Duodenal mucosa (tissue), 2 donors: ENCODE measurements at regions not wholly inside any gene's neighbourhood (a gene's known extent, or its start where the extent isn't known, plus 50 kb on each side); places are given as distances from the start of the nearest gene placed in this dataset.

Experiments
- H3K27ac ChIP-seq: one replicate; pipeline ENCODE4 v1.7.0; 2013; ENCODE audit warnings: low read depth, low read length
- H3K27me3 ChIP-seq, 2 donors: one replicate each; pipeline ENCODE4 v1.7.0; 2013; ENCODE audit warnings: low read length in 2 of 2, control low read depth in 1 of 2; ENCODE audit not compliant: insufficient read depth in 2 of 2, control insufficient read depth in 1 of 2
- H3K36me3 ChIP-seq, 2 donors: one replicate each; pipeline ENCODE4 v1.7.0; 2013; ENCODE audit warnings: low read length in 2 of 2, control low read depth in 1 of 2; ENCODE audit not compliant: insufficient read depth in 2 of 2, control insufficient read depth in 1 of 2
- H3K4me1 ChIP-seq, 2 donors: one replicate each; pipeline ENCODE4 v1.7.0; 2013; ENCODE audit warnings: low read length in 2 of 2, control low read depth in 1 of 2; ENCODE audit not compliant: insufficient read depth in 2 of 2, control insufficient read depth in 1 of 2
- H3K4me3 ChIP-seq, 2 donors: one replicate each; pipeline ENCODE4 v1.7.0; 2013; ENCODE audit warnings: low read length in 2 of 2, low read depth in 1 of 2
- H3K9ac ChIP-seq, 2 donors: one replicate each; pipeline ENCODE4 v1.7.0; 2013; ENCODE audit warnings: low read length in 2 of 2, low read depth in 1 of 2
- H3K9me3 ChIP-seq, 2 donors: one replicate each; pipeline ENCODE4 v1.7.0; 2013; ENCODE audit warnings: low read length in 2 of 2, control low read depth in 1 of 2; ENCODE audit not compliant: control insufficient read depth in 1 of 2

DNA sequence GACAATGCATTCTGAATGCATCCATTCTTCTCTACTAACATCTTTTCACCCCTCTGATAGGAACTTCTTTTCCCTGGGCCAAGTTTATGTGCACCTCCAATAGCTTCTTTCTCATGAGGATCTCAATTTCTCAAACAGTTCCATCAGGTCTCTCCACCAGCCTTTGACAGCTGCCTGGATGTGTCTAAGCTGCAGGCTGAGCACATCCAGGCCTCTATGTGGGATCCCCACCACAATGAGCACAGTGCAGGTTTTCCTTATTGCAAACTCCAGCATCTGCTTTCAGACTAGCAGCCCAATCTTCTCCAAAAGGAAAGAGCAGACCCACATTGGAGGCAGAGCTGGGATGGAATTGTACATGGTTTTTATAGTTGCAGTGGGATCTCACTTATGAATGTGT, 145.3 kb upstream of the TBX20 start:
- Histone ChIP-seq H3K9ac (no peak overlapping the region), H3K36me3 (no peaks in the 10 kb centered on the region), H3K27me3 (peaks cover 0 to 3% of the 10 kb centered on the region in 2 donors), H3K4me1 (no peaks in the 10 kb centered on the region), H3K4me3 (no peak overlapping the region), H3K9me3 (no peaks in the 10 kb centered on the region), H3K27ac (no peak overlapping the region)

DNA sequence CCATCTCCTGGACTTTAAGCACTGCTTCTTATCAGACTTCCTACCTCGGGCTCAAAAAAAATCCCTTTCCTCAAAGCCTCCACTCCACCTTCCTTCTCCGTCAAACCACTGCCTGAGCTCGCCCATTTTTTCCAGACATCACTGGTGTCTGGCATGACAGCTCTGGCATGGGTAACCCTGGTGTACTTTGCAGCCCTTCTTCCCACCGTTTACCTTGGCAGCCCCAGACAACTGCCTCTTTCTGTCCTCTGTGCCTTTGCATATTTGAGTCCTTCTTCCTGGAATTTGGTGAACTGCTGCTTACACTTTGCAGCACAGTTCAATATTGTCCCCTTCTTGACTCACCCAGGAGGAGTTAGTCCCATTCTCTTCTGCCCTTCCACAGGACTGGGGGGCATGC, 144.6 kb upstream of the TBX20 start:
- Histone ChIP-seq H3K4me3 (no peak overlapping the region), H3K4me1 (no peaks in the 10 kb centered on the region), H3K27ac (no peak overlapping the region), H3K36me3 (no peaks in the 10 kb centered on the region), H3K9ac (no peak overlapping the region), H3K27me3 (peaks cover 0 to 3% of the 10 kb centered on the region in 2 donors), H3K9me3 (no peaks in the 10 kb centered on the region)

GRCh38 chr7:35390146-35390545, 136.2 kb upstream of the TBX20 start:
- H3K4me3 ChIP-seq = no peak overlapping the region
- H3K4me1 ChIP-seq = no peaks in the 10 kb centered on the region
- no peaks in the 10 kb centered on the region for H3K9me3 ChIP-seq
- H3K27ac ChIP-seq = no peak overlapping the region
- H3K27me3 ChIP-seq = no peaks in the 10 kb centered on the region
- H3K36me3 ChIP-seq = no peaks in the 10 kb centered on the region
- H3K9ac ChIP-seq = no peak overlapping the region

DNA sequence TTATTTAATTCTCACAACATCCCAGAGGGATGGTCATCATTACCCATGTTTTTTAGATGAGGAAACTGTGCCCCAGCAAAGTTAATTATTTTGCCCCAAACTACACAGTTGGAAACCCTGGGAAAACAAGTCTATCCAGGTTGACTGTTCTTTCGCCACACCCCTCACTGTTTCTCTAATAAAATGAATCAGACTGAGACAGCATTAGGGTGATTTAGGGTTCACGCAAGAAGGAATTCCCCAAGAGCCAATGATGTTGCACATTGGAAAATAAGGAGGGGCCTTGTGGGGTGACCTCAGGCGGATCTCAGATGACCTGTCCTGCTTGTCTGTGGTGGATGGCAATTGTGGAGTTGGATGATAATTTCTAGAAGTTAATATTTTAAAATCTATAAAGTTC, 135.7 kb upstream of the TBX20 start:
- H3K36me3 ChIP-seq = no peaks in the 10 kb centered on the region
- no peaks in the 10 kb centered on the region for H3K9me3 ChIP-seq
- no peak overlapping the region for H3K9ac ChIP-seq
- no peaks in the 10 kb centered on the region for H3K27me3 ChIP-seq
- no peak overlapping the region for H3K27ac ChIP-seq
- no peaks in the 10 kb centered on the region for H3K4me1 ChIP-seq
- no peak overlapping the region for H3K4me3 ChIP-seq

- Histone ChIP-seq H3K4me1 (no peaks in the 10 kb centered on the region), H3K9me3 (no peaks in the 10 kb centered on the region), H3K27ac (no peak overlapping the region), H3K4me3 (no peak overlapping the region), H3K9ac (no peak overlapping the region), H3K36me3 (no peaks in the 10 kb centered on the region), H3K27me3 (no peaks in the 10 kb centered on the region)
Observed at GRCh38 chr7:35386816-35387706, 133.2 kb upstream of the TBX20 start.

DNA sequence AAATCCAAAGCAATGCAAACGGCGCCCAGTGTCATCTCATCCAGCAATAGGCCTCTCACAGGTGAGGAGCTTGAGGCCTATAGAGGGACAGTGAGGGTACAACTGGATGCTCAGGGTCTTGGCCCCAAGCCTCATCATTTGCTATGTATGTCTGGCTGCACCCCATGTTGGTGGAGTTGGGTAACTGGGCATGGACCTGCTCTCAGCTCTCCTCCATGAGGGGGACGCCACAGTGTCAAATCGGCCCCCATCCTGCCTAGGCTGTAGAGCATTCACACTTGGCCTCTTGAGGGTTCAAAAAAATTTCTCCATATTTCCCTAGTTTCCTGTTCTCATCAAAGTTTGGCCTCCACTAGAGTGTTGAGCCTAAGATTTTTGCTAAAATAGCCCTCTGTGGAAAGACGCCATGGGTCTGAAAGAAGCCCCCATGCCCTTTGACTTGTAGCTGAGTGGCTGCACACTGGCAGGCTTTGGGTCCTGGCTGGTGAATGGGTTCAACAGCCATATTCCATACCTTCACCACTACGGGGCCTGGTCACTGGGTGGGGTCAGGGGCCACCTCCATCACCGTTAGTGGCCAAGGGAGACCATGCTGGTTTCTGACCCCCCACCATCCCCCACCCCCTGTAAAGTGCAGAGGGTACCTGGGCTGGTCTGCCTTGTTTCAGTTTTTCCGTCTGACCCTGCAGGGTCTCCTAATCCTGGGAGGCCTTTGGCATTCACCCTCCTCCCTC, 132.3 kb upstream of the TBX20 start:
- H3K27me3 ChIP-seq = no peaks in the 10 kb centered on the region
- no peaks in the 10 kb centered on the region for H3K9me3 ChIP-seq
- H3K36me3 ChIP-seq = no peaks in the 10 kb centered on the region
- H3K4me3 ChIP-seq = no peak overlapping the region
- no peaks in the 10 kb centered on the region for H3K4me1 ChIP-seq
- no peak overlapping the region for H3K27ac ChIP-seq
- H3K9ac ChIP-seq = no peak overlapping the region

- Histone ChIP-seq H3K27ac (no peak overlapping the region), H3K9me3 (no peaks in the 10 kb centered on the region), H3K27me3 (no peaks in the 10 kb centered on the region), H3K36me3 (no peaks in the 10 kb centered on the region), H3K4me1 (no peaks in the 10 kb centered on the region), H3K4me3 (no peak overlapping the region), H3K9ac (no peak overlapping the region)
Observed at GRCh38 chr7:35384761-35385700, 131.1 kb upstream of the TBX20 start.

DNA sequence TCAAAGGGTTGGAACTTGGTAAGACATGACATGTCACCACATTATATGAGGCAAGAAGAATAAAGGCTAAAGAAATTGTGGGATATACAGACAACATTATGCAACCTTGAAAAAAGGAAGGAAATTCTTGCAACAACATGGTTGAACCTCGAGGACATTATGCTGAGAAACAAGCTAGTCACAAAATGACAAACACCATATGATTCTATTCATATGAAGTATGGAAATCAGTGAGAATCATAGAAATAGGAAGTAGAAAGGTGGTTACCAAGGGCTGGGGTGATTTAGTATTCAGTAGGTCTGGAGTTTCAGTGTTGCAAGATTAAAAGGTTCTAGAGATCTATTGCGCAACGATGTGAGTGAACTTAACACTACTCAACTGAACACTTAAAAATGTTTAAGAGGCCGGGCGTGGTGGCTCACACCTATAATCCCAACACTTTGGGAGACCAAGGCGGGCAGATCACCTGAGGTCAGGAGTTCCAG, 126.9 kb upstream of the TBX20 start:
- H3K9me3 ChIP-seq = no peaks in the 10 kb centered on the region
- no peak overlapping the region for H3K4me3 ChIP-seq
- no peaks in the 10 kb centered on the region for H3K27me3 ChIP-seq
- H3K9ac ChIP-seq = no peak overlapping the region
- H3K36me3 ChIP-seq = no peaks in the 10 kb centered on the region
- no peak overlapping the region for H3K27ac ChIP-seq
- no peaks in the 10 kb centered on the region for H3K4me1 ChIP-seq

- H3K27ac ChIP-seq = no peak overlapping the region
- H3K9ac ChIP-seq = no peak overlapping the region
- H3K4me3 ChIP-seq = no peak overlapping the region
- H3K36me3 ChIP-seq = no peaks in the 10 kb centered on the region
- H3K9me3 ChIP-seq = no peaks in the 10 kb centered on the region
- no peaks in the 10 kb centered on the region for H3K4me1 ChIP-seq
- H3K27me3 ChIP-seq = no peaks in the 10 kb centered on the region
Observed at GRCh38 chr7:35379481-35379880, 125.6 kb upstream of the TBX20 start.
